SK-N-MC (cell line): ENCODE measurements at regions not wholly inside any gene's neighbourhood (a gene's known extent, or its start where the extent isn't known, plus 50 kb on each side); places are given as distances from the start of the nearest gene placed in this dataset.
"Not testable (repeated sequence)": the region's sequence is repeated elsewhere in the genome, so short reads cannot be mapped to it uniquely, and the experiment has no call there.

Experiments used
- DNase-seq: peaks from one replicate; pipeline ENCODE4 v3.0.0-alpha.2; 2011; ENCODE audit warnings: low read depth, low spot score
- H3K27ac ChIP-seq: fragments of 200-600 bp; sonication (generic); 2 replicates; pipeline ENCODE4 v1.5.1; 2016; ENCODE audit warnings: mixed run types
- H3K36me3 ChIP-seq: fragments of 200-600 bp; sonication (generic); 2 replicates; pipeline ENCODE4 v1.6.1; 2017; ENCODE audit warnings: antibody characterized with exemption, low read length, mixed read lengths; ENCODE audit not compliant: insufficient read depth
- H3K4me3 ChIP-seq: fragments of 200-600 bp; sonication (generic); 2 replicates; pipeline ENCODE4 v1.5.1; 2016
- H3K9ac ChIP-seq: fragments of 200-600 bp; sonication (generic); 2 replicates; pipeline ENCODE4 v1.8.0; 2017; ENCODE audit warnings: mixed run types, mixed read lengths; ENCODE audit not compliant: insufficient read length
- H3K9me3 ChIP-seq: fragments of 200-600 bp; sonication (generic); 2 replicates; pipeline ENCODE4 v1.6.1; 2017; ENCODE audit warnings: low read depth, mild to moderate bottlenecking, antibody characterized with exemption, low read length, moderate library complexity, mixed read lengths
- EZH2 ChIP-seq: fragments of 200-600 bp; sonication (generic); IDR thresholded peaks from one replicate; pipeline ENCODE4 v1.6.1; 2017; ENCODE audit warnings: antibody characterized with exemption
- FOXP2 ChIP-seq: optimal IDR thresholded peaks from 2 replicates; pipeline ENCODE3; 2011; ENCODE audit warnings: mild to moderate bottlenecking, moderate library complexity; ENCODE audit not compliant: insufficient read depth; ENCODE audit errors: extremely low read length, control extremely low read depth
- POLR2AphosphoS5 ChIP-seq: IDR thresholded peaks from 2 replicates; pipeline ENCODE4 v1.6.1; 2012; ENCODE audit warnings: mild to moderate bottlenecking, low read depth, low read length, borderline replicate concordance

- Histone ChIP-seq H3K27ac (peak overlapping the region; percentile 92), H3K4me3 (peak overlapping the region; percentile 63), H3K36me3 (no peaks in the 10 kb centered on the region), H3K9ac (peak overlapping the region; percentile 63), H3K9me3 (no peaks in the 10 kb centered on the region)
- peak; percentile 75 for DNase-seq
- no peak for TF ChIP-seq EZH2
- no peak for TF ChIP-seq FOXP2
- TF ChIP-seq POLR2AphosphoS5 = peak; percentile 32; the same call in 1 of the 2 replicates
These were observed 117.7 kb upstream of the CCDC90B start for GRCh38 chr11:83403691-83404389.

GRCh38 chr11:83401506-83402225 is 115.5 kb upstream of the CCDC90B start:
- Histone ChIP-seq H3K36me3 (no peaks in the 10 kb centered on the region), H3K4me3 (no peak overlapping the region), H3K9me3 (no peaks in the 10 kb centered on the region), H3K9ac (no peak overlapping the region), H3K27ac (no peak overlapping the region)
- DNase-seq = no peak
- no peak for TF ChIP-seq EZH2
- TF ChIP-seq FOXP2 = no peak
- no peak for TF ChIP-seq POLR2AphosphoS5

GRCh38 chr11:83394331-83394730 is 108.2 kb upstream of the CCDC90B start:
- H3K4me3 ChIP-seq = no peak overlapping the region
- no peaks in the 10 kb centered on the region for H3K9me3 ChIP-seq
- H3K36me3 ChIP-seq = no peaks in the 10 kb centered on the region
- no peak for TF ChIP-seq POLR2AphosphoS5
- TF ChIP-seq FOXP2 = no peak
- TF ChIP-seq EZH2 = no peak
- H3K27ac ChIP-seq = no peak overlapping the region
- H3K9ac ChIP-seq = no peak overlapping the region
- DNase-seq = no peak

GRCh38 chr11:83392556-83392955 is 106.4 kb upstream of the CCDC90B start:
- no peaks in the 10 kb centered on the region for H3K9me3 ChIP-seq
- DNase-seq = no peak
- H3K27ac ChIP-seq = no peak overlapping the region
- H3K9ac ChIP-seq = no peak overlapping the region
- no peak overlapping the region for H3K4me3 ChIP-seq
- H3K36me3 ChIP-seq = no peaks in the 10 kb centered on the region
- TF ChIP-seq FOXP2 = no peak
- TF ChIP-seq EZH2 = no peak
- TF ChIP-seq POLR2AphosphoS5 = no peak

GRCh38 chr11:83389975-83390374 is 103.8 kb upstream of the CCDC90B start:
- no peak overlapping the region for H3K27ac ChIP-seq
- TF ChIP-seq EZH2 = no peak
- TF ChIP-seq POLR2AphosphoS5 = no peak
- H3K9me3 ChIP-seq = no peaks in the 10 kb centered on the region
- DNase-seq = no peak
- no peaks in the 10 kb centered on the region for H3K36me3 ChIP-seq
- H3K4me3 ChIP-seq = no peak overlapping the region
- no peak overlapping the region for H3K9ac ChIP-seq

GRCh38 chr11:83383838-83384237 is 97.7 kb upstream of the CCDC90B start:
- not testable (repeated sequence) for DNase-seq, H3K9me3 ChIP-seq, H3K27ac ChIP-seq, H3K9ac ChIP-seq, H3K36me3 ChIP-seq, H3K4me3 ChIP-seq

- no peak for DNase-seq
- Histone ChIP-seq H3K9me3 (no peaks in the 10 kb centered on the region), H3K27ac (no peak overlapping the region), H3K4me3 (no peak overlapping the region), H3K36me3 (no peaks in the 10 kb centered on the region), H3K9ac (no peak overlapping the region)
- TF ChIP-seq FOXP2 (no peak), EZH2 (no peak), POLR2AphosphoS5 (no peak)
These were observed 88.1 kb upstream of the CCDC90B start for GRCh38 chr11:83374311-83374710.

- H3K4me3 ChIP-seq = no peak overlapping the region
- no peak for DNase-seq
- H3K36me3 ChIP-seq = no peaks in the 10 kb centered on the region
- TF ChIP-seq EZH2 (no peak), POLR2AphosphoS5 (no peak), FOXP2 (no peak)
- no peak overlapping the region for H3K9ac ChIP-seq
- no peaks in the 10 kb centered on the region for H3K9me3 ChIP-seq
- H3K27ac ChIP-seq = no peak overlapping the region
These were observed 85.3 kb upstream of the CCDC90B start for GRCh38 chr11:83371489-83371888.

GRCh38 chr11:83367745-83368144 is 81.6 kb upstream of the CCDC90B start:
- H3K9me3 ChIP-seq = no peaks in the 10 kb centered on the region
- H3K27ac ChIP-seq = no peak overlapping the region
- TF ChIP-seq FOXP2 (no peak), EZH2 (no peak), POLR2AphosphoS5 (no peak)
- no peak overlapping the region for H3K9ac ChIP-seq
- DNase-seq = no peak
- no peaks in the 10 kb centered on the region for H3K36me3 ChIP-seq
- H3K4me3 ChIP-seq = no peak overlapping the region
